ENCODE measurements at regions not wholly inside any gene's neighbourhood (a gene's known extent, or its start where the extent isn't known, plus 50 kb on each side); places are given as distances from the start of the nearest gene placed in this dataset.

- no peak for ATAC-seq
- TF ChIP-seq TSHZ2 (CRISPR knock-in tag; IDR thresholded peaks at IDR 0.05) (no peak), TCF4 (CRISPR knock-in tag; IDR thresholded peaks at IDR 0.05; ENCODE audit: borderline replicate concordance) (no peak), POU6F1 (CRISPR knock-in tag; IDR thresholded peaks at IDR 0.05; ENCODE audit: borderline replicate concordance, low read depth) (no peak), OSR1 (CRISPR knock-in tag; IDR thresholded peaks at IDR 0.05) (no peak), TOX (CRISPR knock-in tag; IDR thresholded peaks at IDR 0.05; ENCODE audit: borderline replicate concordance) (no peak), SNAI2 (CRISPR knock-in tag; IDR thresholded peaks at IDR 0.05) (no peak), ISL1 (CRISPR knock-in tag; IDR thresholded peaks at IDR 0.05) (no peak), CREB5 (CRISPR knock-in tag; IDR thresholded peaks at IDR 0.05; ENCODE audit: low read depth) (no peak), ARNTL (CRISPR knock-in tag; IDR thresholded peaks at IDR 0.05; ENCODE audit: borderline replicate concordance, low read depth) (no peak)
These were observed 490.7 kb upstream of the BTBD3 start for GRCh38 chr20:11426948-11427347.

- no peak for ATAC-seq
- no peak for TF ChIP-seq ZFP30 (CRISPR knock-in tag; IDR thresholded peaks at IDR 0.05)
- no peak for TF ChIP-seq PATZ1 (CRISPR knock-in tag; IDR thresholded peaks at IDR 0.05; ENCODE audit: borderline replicate concordance)
- TF ChIP-seq ZFP3 (CRISPR knock-in tag; IDR thresholded peaks at IDR 0.05), result no peak
These were observed 488.5 kb upstream of the BTBD3 start for GRCh38 chr20:11429168-11429567.

- no peak for ATAC-seq
- TF ChIP-seq OSR1 (CRISPR knock-in tag; IDR thresholded peaks at IDR 0.05) (no peak), ISL1 (CRISPR knock-in tag; IDR thresholded peaks at IDR 0.05) (no peak), TOX (CRISPR knock-in tag; IDR thresholded peaks at IDR 0.05; ENCODE audit: borderline replicate concordance) (no peak), ARNTL (CRISPR knock-in tag; IDR thresholded peaks at IDR 0.05; ENCODE audit: borderline replicate concordance, low read depth) (no peak), ZC3H10 (CRISPR knock-in tag; IDR thresholded peaks at IDR 0.05) (no peak), TCF4 (CRISPR knock-in tag; IDR thresholded peaks at IDR 0.05; ENCODE audit: borderline replicate concordance) (no peak), RARB (CRISPR knock-in tag; IDR thresholded peaks at IDR 0.05) (no peak), TSHZ2 (CRISPR knock-in tag; IDR thresholded peaks at IDR 0.05) (no peak), BACH2 (CRISPR knock-in tag; IDR thresholded peaks at IDR 0.05; ENCODE audit: borderline replicate concordance) (no peak), ZFP30 (CRISPR knock-in tag; IDR thresholded peaks at IDR 0.05) (no peak), PATZ1 (CRISPR knock-in tag; IDR thresholded peaks at IDR 0.05; ENCODE audit: borderline replicate concordance) (no peak), ZNF8 (CRISPR knock-in tag; IDR thresholded peaks at IDR 0.05) (no peak), ZFP3 (CRISPR knock-in tag; IDR thresholded peaks at IDR 0.05) (no peak), SNAI2 (CRISPR knock-in tag; IDR thresholded peaks at IDR 0.05) (no peak), POU6F1 (CRISPR knock-in tag; IDR thresholded peaks at IDR 0.05; ENCODE audit: borderline replicate concordance, low read depth) (no peak), CSRNP3 (CRISPR knock-in tag; IDR thresholded peaks at IDR 0.05) (no peak), ESRRG (CRISPR knock-in tag; IDR thresholded peaks at IDR 0.05) (no peak), CSDC2 (CRISPR knock-in tag; IDR thresholded peaks at IDR 0.05) (no peak), ZNF565 (CRISPR knock-in tag; conservative IDR thresholded peaks at IDR 0.05; ENCODE audit: low read depth) (no peak)
These were observed 487.7 kb upstream of the BTBD3 start for GRCh38 chr20:11429889-11430519.
